Pancreas (tissue), 10 donors: ENCODE measurements at regions not wholly inside any gene's neighbourhood (a gene's known extent, or its start where the extent isn't known, plus 50 kb on each side); places are given as distances from the start of the nearest gene placed in this dataset.
A peak's percentile ranks its signal among the peaks of the same experiment; 100 is the strongest.

ENCODE experiments used
- ATAC-seq, 4 donors: fragments of 200-7000 bp; cut with Tn5 transposase; one replicate each; pipeline versions ENCODE4 v1.8.0 to v1.9.1; 2020; ENCODE audit warnings: mild to moderate bottlenecking in 4 of 4, moderate library complexity in 4 of 4
- DNase-seq, 6 donors: peaks; one replicate each; pipeline ENCODE4 v3.0.0-alpha.2; 2020
- FAIRE-seq: peaks from 2 replicates; lab custom pipeline; 2012; peaks lifted over from hg19 to GRCh38; lab: Jason Lieb, UNC
- H3K27ac ChIP-seq, 4 donors: fragments of 200-600 bp; sonication (generic); 1 replicate in 3 of 4; 2 replicates in 1 of 4; pipeline versions ENCODE4 v1.5.0 to v1.8.0; 2020
- H3K27me3 ChIP-seq, 4 donors: fragments of 200-600 bp; one replicate each; pipeline ENCODE4 v1.8.0; 2021
- H3K36me3 ChIP-seq, 3 donors: fragments of 200-600 bp; sonication (generic) in 1 of 3; one replicate each; pipeline versions ENCODE4 v1.5.0 to v1.8.0; 2020 to 2021
- H3K4me1 ChIP-seq, 3 donors: fragments of 200-600 bp; one replicate each; pipeline ENCODE4 v1.8.0; 2021
- H3K4me3 ChIP-seq, 4 donors: fragments of 200-600 bp; sonication (generic) in 2 of 4; one replicate each; pipeline versions ENCODE4 v1.5.0 to v1.8.0; 2020 to 2021
- H3K9me3 ChIP-seq, 4 donors: fragments of 200-600 bp; one replicate each; pipeline ENCODE4 v1.8.0; 2021
- CTCF ChIP-seq, 4 donors: fragments of 200-600 bp; sonication (generic) in 3 of 4; IDR thresholded peaks; one replicate each; pipeline versions ENCODE4 v1.5.0 to v1.8.0; 2021; ENCODE audit warnings: antibody characterized with exemption in 4 of 4
- WGBS, 2 donors: extraction: QIAGEN DNeasy Blood & Tissue Kit; methylation state at CpG; one replicate each; pipeline ENCODE4 v1.1.7; 2013; 5-methylcytosine and 5-hydroxymethylcytosine counted together
- intact Hi-C, 3 donors: fragments of 100-400 bp; cut with DNase I; formaldehyde crosslinking; loops; one replicate each; pipeline versions ENCODE4 v1.11.1 to v1.14.2; 2022
- donor health status: healthy with polysubstance abuse.
- donor health status: DM: no; HTN: no; CAD: no; lungs with moderate emphysema.
- donor health status: DM: no; HTN: no; CAD: no.
- donor health status: control.
- donor health status: control.
- donor health status: Bipolar disorder and iron deficiency.
- donor health status: DM: yes; HTN: yes; CAD: no.
- donor health status: DM: no; HTN: no; CAD: no.
- donor health status: DM: no; HTN: no; CAD: no.
- donor health status: DM: yes; HTN: yes; CAD: no.

- Histone ChIP-seq H3K4me3 (no peak overlapping the region), H3K4me1 (peaks cover 0 to 11% (median 0%) of the 10 kb centered on the region in 3 donors), H3K9me3 (no peaks in the 10 kb centered on the region), H3K27ac (no peak overlapping the region), H3K27me3 (no peaks in the 10 kb centered on the region), H3K36me3 (no peaks in the 10 kb centered on the region)
- no peak for FAIRE-seq
- no peak for TF ChIP-seq CTCF (IDR thresholded peaks at IDR 0.05)
- peak in 1 of 4 donors; percentile 32 for ATAC-seq
- no peak for DNase-seq
- intact Hi-C loops = no loop called here
- 56 to 67% methylated on average over 10 of the region's 10 CpGs for WGBS, 2 donors
These were observed 68.6 kb upstream of the RAPH1 start for GRCh38 chr2:203603456-203604389.

- no peaks in the 10 kb centered on the region for H3K9me3 ChIP-seq
- WGBS, 2 donors = 64 to 73% methylated on average over 1 of the region's 1 CpG
- H3K4me3 ChIP-seq = no peak overlapping the region
- H3K27me3 ChIP-seq = no peaks in the 10 kb centered on the region
- no peak for TF ChIP-seq CTCF (IDR thresholded peaks at IDR 0.05)
- ATAC-seq (peak in 1 of 4 donors; percentile 44), FAIRE-seq (no peak), DNase-seq (no peak)
- H3K27ac ChIP-seq = no peak overlapping the region
- intact Hi-C loops = no loop called here
- peaks cover 0 to 11% (median 0%) of the 10 kb centered on the region in 3 donors for H3K4me1 ChIP-seq
- H3K36me3 ChIP-seq = no peaks in the 10 kb centered on the region
These were observed 70.2 kb upstream of the RAPH1 start for GRCh38 chr2:203605302-203605701.

DNA sequence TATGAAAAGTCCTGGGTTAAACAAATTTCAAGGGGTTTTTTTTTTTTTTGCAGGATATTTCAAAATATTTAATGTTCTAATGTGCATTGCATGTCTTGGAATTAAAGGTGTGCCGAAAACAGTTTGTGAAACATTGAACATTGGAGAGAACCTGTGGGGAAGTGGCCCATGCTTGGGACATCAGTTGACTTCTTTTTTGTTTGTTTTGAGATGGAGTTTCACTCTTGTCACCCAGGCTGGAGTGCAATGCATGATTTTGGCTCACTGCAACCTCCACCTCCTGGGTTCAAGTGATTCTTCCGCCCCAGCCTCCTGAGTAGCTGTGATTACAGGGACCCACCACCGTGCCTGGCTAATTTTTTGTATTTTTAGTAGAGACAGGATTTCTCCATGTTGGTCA is 71.0 kb upstream of the RAPH1 start:
- Histone ChIP-seq H3K4me1 (peaks cover 0 to 11% (median 0%) of the 10 kb centered on the region in 3 donors), H3K27ac (no peak overlapping the region), H3K27me3 (no peaks in the 10 kb centered on the region), H3K36me3 (no peaks in the 10 kb centered on the region), H3K4me3 (no peak overlapping the region), H3K9me3 (no peaks in the 10 kb centered on the region)
- ATAC-seq (no peak), FAIRE-seq (no peak), DNase-seq (no peak)
- intact Hi-C loops = no loop called here
- 89 to 98% methylated on average over 3 of the region's 3 CpGs for WGBS, 2 donors
- no peak for TF ChIP-seq CTCF (IDR thresholded peaks at IDR 0.05)

GRCh38 chr2:203610558-203610957 is 75.5 kb upstream of the RAPH1 start:
- TF ChIP-seq CTCF (IDR thresholded peaks at IDR 0.05) = no peak
- FAIRE-seq (no peak), DNase-seq (no peak), ATAC-seq (no peak)
- intact Hi-C loops = no loop called here
- H3K36me3 ChIP-seq = no peaks in the 10 kb centered on the region
- H3K4me3 ChIP-seq = no peak overlapping the region
- no peak overlapping the region for H3K27ac ChIP-seq
- H3K4me1 ChIP-seq = no peaks in the 10 kb centered on the region
- H3K27me3 ChIP-seq = no peaks in the 10 kb centered on the region
- WGBS, 2 donors = 79 to 97% methylated on average over 8 of the region's 8 CpGs
- H3K9me3 ChIP-seq = no peaks in the 10 kb centered on the region

DNA sequence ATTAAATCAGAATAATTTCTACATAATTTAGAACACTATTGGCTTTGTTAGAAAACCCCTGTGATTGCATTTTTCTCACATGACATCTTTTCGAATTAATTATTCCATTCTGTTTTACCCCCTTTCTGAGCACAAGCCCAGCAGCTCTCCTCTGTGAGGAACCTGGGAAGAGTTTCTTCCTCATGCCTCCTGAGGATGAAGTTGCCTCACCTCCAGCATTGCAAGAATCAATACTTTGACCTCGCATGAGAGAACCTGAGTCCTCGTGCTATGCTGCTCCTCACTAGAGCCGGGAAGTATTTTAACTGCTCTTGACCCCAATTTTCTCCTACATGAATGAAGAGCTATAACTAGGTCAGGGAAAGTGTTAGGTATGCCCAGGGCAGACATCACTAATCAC is 77.1 kb upstream of the RAPH1 start:
- ATAC-seq = peak in 1 of 4 donors; percentile 14
- Histone ChIP-seq H3K4me1 (no peaks in the 10 kb centered on the region), H3K27me3 (no peaks in the 10 kb centered on the region), H3K36me3 (no peaks in the 10 kb centered on the region), H3K27ac (no peak overlapping the region), H3K9me3 (no peaks in the 10 kb centered on the region), H3K4me3 (no peak overlapping the region)
- no peak for DNase-seq
- intact Hi-C loops = no loop called here
- 54 to 61% methylated on average over 4 of the region's 4 CpGs for WGBS, 2 donors
- TF ChIP-seq CTCF (IDR thresholded peaks at IDR 0.05) = no peak
- FAIRE-seq = no peak
